Stimulated activated naive CD8-positive, alpha-beta T cell treated with anti-CD3 and anti-CD28 coated beads, Interleukin-15, Interleukin-2, amounts not matched to agents 100 ng/mL and 50 ng/mL, for 24 hours (primary cell): ENCODE measurements at regions not wholly inside any gene's neighbourhood (a gene's known extent, or its start where the extent isn't known, plus 50 kb on each side); places are given as distances from the start of the nearest gene placed in this dataset.

Source experiments
- H3K27ac Mint-ChIP-seq: one replicate; pipeline ENCODE4 v1.8.0; 2021; ENCODE audit warnings: mild to moderate bottlenecking, mixed read lengths
- H3K27me3 Mint-ChIP-seq: one replicate; pipeline ENCODE4 v1.8.0; 2021; ENCODE audit warnings: mixed read lengths
- H3K36me3 Mint-ChIP-seq: one replicate; pipeline ENCODE4 v1.8.0; 2021; ENCODE audit warnings: low read depth, mixed read lengths
- H3K4me1 Mint-ChIP-seq: one replicate; pipeline ENCODE4 v1.8.0; 2021; ENCODE audit warnings: low read depth, mixed read lengths
- H3K4me3 Mint-ChIP-seq: one replicate; pipeline ENCODE4 v1.8.0; 2021; ENCODE audit warnings: mild to moderate bottlenecking, mixed read lengths
- H3K9me3 Mint-ChIP-seq: one replicate; pipeline ENCODE4 v1.8.0; 2021; ENCODE audit warnings: mixed read lengths

- Mint-ChIP-seq H3K9me3 (peaks cover 4% of the 10 kb centered on the region), H3K4me1 (no peaks in the 10 kb centered on the region), H3K27ac (no peak overlapping the region), H3K27me3 (peaks cover 5% of the 10 kb centered on the region), H3K36me3 (no peaks in the 10 kb centered on the region), H3K4me3 (no peak overlapping the region)
These were observed 386.6 kb downstream of the DIPK2A start for GRCh38 chr3:144358191-144358590.

- peaks cover 7% of the 10 kb centered on the region for H3K9me3 Mint-ChIP-seq
- H3K27me3 Mint-ChIP-seq: peaks cover 5% of the 10 kb centered on the region
- H3K36me3 Mint-ChIP-seq: no peaks in the 10 kb centered on the region
- no peak overlapping the region for H3K4me3 Mint-ChIP-seq
- no peak overlapping the region for H3K27ac Mint-ChIP-seq
- H3K4me1 Mint-ChIP-seq: no peaks in the 10 kb centered on the region
These were observed 389.4 kb downstream of the DIPK2A start for GRCh38 chr3:144361002-144361401.

- peaks cover 5% of the 10 kb centered on the region for H3K27me3 Mint-ChIP-seq
- no peaks in the 10 kb centered on the region for H3K36me3 Mint-ChIP-seq
- peaks cover 14% of the 10 kb centered on the region for H3K9me3 Mint-ChIP-seq
- H3K27ac Mint-ChIP-seq: no peak overlapping the region
- H3K4me3 Mint-ChIP-seq: no peak overlapping the region
- no peaks in the 10 kb centered on the region for H3K4me1 Mint-ChIP-seq
These were observed 390.5 kb downstream of the DIPK2A start for GRCh38 chr3:144362126-144362525.

GRCh38 chr3:144363856-144364255 is 392.2 kb downstream of the DIPK2A start:
- Mint-ChIP-seq H3K4me1 (no peaks in the 10 kb centered on the region), H3K36me3 (peaks cover 4% of the 10 kb centered on the region), H3K27ac (no peak overlapping the region), H3K9me3 (peaks cover 23% of the 10 kb centered on the region), H3K4me3 (no peak overlapping the region), H3K27me3 (peaks cover 13% of the 10 kb centered on the region)

GRCh38 chr3:144364737-144365136 is 393.1 kb downstream of the DIPK2A start:
- Mint-ChIP-seq H3K9me3 (peaks cover 28% of the 10 kb centered on the region), H3K27me3 (peaks cover 8% of the 10 kb centered on the region), H3K36me3 (peaks cover 4% of the 10 kb centered on the region), H3K4me1 (no peaks in the 10 kb centered on the region), H3K4me3 (no peak overlapping the region), H3K27ac (no peak overlapping the region)

- Mint-ChIP-seq H3K27me3 (peaks cover 8% of the 10 kb centered on the region), H3K36me3 (peaks cover 4% of the 10 kb centered on the region), H3K4me3 (no peak overlapping the region), H3K4me1 (no peaks in the 10 kb centered on the region), H3K9me3 (peaks cover 33% of the 10 kb centered on the region), H3K27ac (no peak overlapping the region)
These were observed 397.7 kb downstream of the DIPK2A start for GRCh38 chr3:144369129-144369879.

- no peaks in the 10 kb centered on the region for H3K27me3 Mint-ChIP-seq
- no peaks in the 10 kb centered on the region for H3K36me3 Mint-ChIP-seq
- no peak overlapping the region for H3K4me3 Mint-ChIP-seq
- H3K4me1 Mint-ChIP-seq: no peaks in the 10 kb centered on the region
- peaks cover 13% of the 10 kb centered on the region for H3K9me3 Mint-ChIP-seq
- no peak overlapping the region for H3K27ac Mint-ChIP-seq
These were observed 403.5 kb downstream of the DIPK2A start for GRCh38 chr3:144375088-144375487.

GRCh38 chr3:144380849-144381248 is 409.2 kb downstream of the DIPK2A start:
- Mint-ChIP-seq H3K36me3 (no peaks in the 10 kb centered on the region), H3K4me1 (no peaks in the 10 kb centered on the region), H3K4me3 (no peak overlapping the region)

GRCh38 chr3:144381607-144382006 is 410.0 kb downstream of the DIPK2A start:
- Mint-ChIP-seq H3K4me3 (no peak overlapping the region), H3K36me3 (no peaks in the 10 kb centered on the region), H3K27ac (no peak overlapping the region), H3K9me3 (peaks cover 6% of the 10 kb centered on the region), H3K27me3 (no peaks in the 10 kb centered on the region), H3K4me1 (no peaks in the 10 kb centered on the region)

More at GRCh38 chr3:144380849-144381248, 409.2 kb downstream of the DIPK2A start:
- H3K27ac Mint-ChIP-seq: no peak overlapping the region
- H3K9me3 Mint-ChIP-seq: peaks cover 6% of the 10 kb centered on the region
- H3K27me3 Mint-ChIP-seq: no peaks in the 10 kb centered on the region

GRCh38 chr3:144384241-144384979 is 412.8 kb downstream of the DIPK2A start:
- Mint-ChIP-seq H3K27me3 (peaks cover 3% of the 10 kb centered on the region), H3K36me3 (no peaks in the 10 kb centered on the region), H3K9me3 (no peaks in the 10 kb centered on the region), H3K4me1 (no peaks in the 10 kb centered on the region), H3K27ac (no peak overlapping the region), H3K4me3 (no peak overlapping the region)

- Mint-ChIP-seq H3K27ac (no peak overlapping the region), H3K27me3 (peaks cover 3% of the 10 kb centered on the region), H3K4me1 (no peaks in the 10 kb centered on the region), H3K4me3 (no peak overlapping the region), H3K9me3 (no peaks in the 10 kb centered on the region), H3K36me3 (no peaks in the 10 kb centered on the region)
These were observed 419.2 kb downstream of the DIPK2A start for GRCh38 chr3:144390786-144391185.

GRCh38 chr3:144391236-144391635 is 419.6 kb downstream of the DIPK2A start:
- no peaks in the 10 kb centered on the region for H3K36me3 Mint-ChIP-seq
- no peaks in the 10 kb centered on the region for H3K9me3 Mint-ChIP-seq
- no peaks in the 10 kb centered on the region for H3K4me1 Mint-ChIP-seq
- H3K27ac Mint-ChIP-seq: no peak overlapping the region
- no peak overlapping the region for H3K4me3 Mint-ChIP-seq
- peaks cover 3% of the 10 kb centered on the region for H3K27me3 Mint-ChIP-seq

GRCh38 chr3:144394032-144394431 is 422.4 kb downstream of the DIPK2A start:
- Mint-ChIP-seq H3K27ac (no peak overlapping the region), H3K27me3 (no peaks in the 10 kb centered on the region), H3K36me3 (no peaks in the 10 kb centered on the region), H3K4me1 (no peaks in the 10 kb centered on the region), H3K4me3 (no peak overlapping the region), H3K9me3 (peaks cover 5% of the 10 kb centered on the region)

- Mint-ChIP-seq H3K9me3 (peaks cover 28% of the 10 kb centered on the region), H3K4me1 (no peaks in the 10 kb centered on the region), H3K27me3 (peaks cover 4% of the 10 kb centered on the region), H3K4me3 (no peak overlapping the region), H3K27ac (no peak overlapping the region), H3K36me3 (no peaks in the 10 kb centered on the region)
These were observed 430.8 kb downstream of the DIPK2A start for GRCh38 chr3:144402430-144402829.

GRCh38 chr3:144403040-144403457 is 431.4 kb downstream of the DIPK2A start:
- H3K36me3 Mint-ChIP-seq: no peaks in the 10 kb centered on the region
- no peak overlapping the region for H3K27ac Mint-ChIP-seq
- peaks cover 4% of the 10 kb centered on the region for H3K27me3 Mint-ChIP-seq
- no peak overlapping the region for H3K4me3 Mint-ChIP-seq
- H3K4me1 Mint-ChIP-seq: no peaks in the 10 kb centered on the region
- H3K9me3 Mint-ChIP-seq: peaks cover 24% of the 10 kb centered on the region
